ENCODE measurements at regions not wholly inside any gene's neighbourhood (a gene's known extent, or its start where the extent isn't known, plus 50 kb on each side); places are given as distances from the start of the nearest gene placed in this dataset.

DNA sequence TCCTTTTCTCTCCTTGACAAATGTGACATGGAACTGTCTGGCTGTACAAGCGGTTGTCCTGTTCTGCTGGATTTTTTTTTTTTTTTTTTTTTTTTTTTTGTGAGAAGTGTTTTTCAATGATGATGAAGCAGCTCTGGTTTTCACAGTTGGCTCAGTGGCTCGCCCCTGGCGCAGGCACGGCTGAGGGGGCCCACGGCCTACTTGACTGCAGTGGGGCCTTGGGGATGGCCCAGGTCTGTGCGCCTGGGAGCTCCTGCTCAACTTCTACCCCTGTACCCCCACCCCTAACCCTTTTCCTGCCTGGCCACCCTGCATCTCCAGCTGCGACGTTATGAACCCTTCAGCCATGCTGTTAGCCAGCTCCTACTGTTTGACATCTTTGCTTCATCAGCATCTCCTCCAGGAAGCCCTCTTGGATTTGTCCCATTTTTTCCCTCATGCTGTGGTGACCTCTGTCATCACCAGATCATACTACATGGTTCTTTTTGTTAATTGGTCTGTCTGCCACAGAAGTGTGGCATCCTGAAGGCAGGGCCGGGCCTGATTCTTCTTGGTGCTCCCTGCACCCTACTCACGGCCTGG is 167.9 kb downstream of the INHBB start:
- no peak for TF ChIP-seq CTCF (IDR thresholded peaks at IDR 0.05)
- TF ChIP-seq POLR2A (IDR thresholded peaks at IDR 0.05), result no peak
